Thoracic aorta (tissue), 2 donors: ENCODE measurements at regions not wholly inside any gene's neighbourhood (a gene's known extent, or its start where the extent isn't known, plus 50 kb on each side); places are given as distances from the start of the nearest gene placed in this dataset.

Experiments used
- ATAC-seq: fragments of 150-250 bp; one replicate; pipeline ENCODE4 v1.8.0; 2017; ENCODE audit warnings: low read depth; ENCODE audit not compliant: insufficient number of reproducible peaks, low FRiP score
- DNase-seq: peaks from one replicate; pipeline ENCODE4 v3.0.0-alpha.2; 2020; ENCODE audit warnings: low spot score
- H3K27ac ChIP-seq, 2 donors: fragments of 200-600 bp; sonication (generic); 1 replicate in 1 of 2; 2 replicates in 1 of 2; pipeline ENCODE4 v1.5.1; 2016; ENCODE audit warnings: mild to moderate bottlenecking in 2 of 2, moderate library complexity in 2 of 2
- H3K27me3 ChIP-seq: fragments of 200-600 bp; sonication (generic); replicated peaks from 2 replicates; pipeline ENCODE4 v1.6.0; 2016; ENCODE audit warnings: mild to moderate bottlenecking; ENCODE audit not compliant: insufficient read depth
- H3K36me3 ChIP-seq: fragments of 200-600 bp; sonication (generic); one replicate; pipeline ENCODE4 v1.5.1; 2016
- H3K4me1 ChIP-seq, 2 donors: fragments of 200-600 bp; sonication (generic); 1 replicate in 1 of 2; 2 replicates in 1 of 2; pipeline versions ENCODE4 v1.5.1 to v1.6.0; 2016; ENCODE audit warnings: low read depth in 2 of 2, mild to moderate bottlenecking in 1 of 2; ENCODE audit not compliant: control insufficient read depth in 1 of 2
- H3K4me3 ChIP-seq: fragments of 200-600 bp; sonication (generic); 2 replicates; pipeline ENCODE4 v1.5.1; 2016; ENCODE audit warnings: mild to moderate bottlenecking
- H3K9me3 ChIP-seq: fragments of 200-600 bp; sonication (generic); 2 replicates; pipeline ENCODE4 v1.5.1; 2016
- CTCF ChIP-seq: fragments of 200-600 bp; sonication (generic); IDR thresholded peaks from one replicate; pipeline ENCODE4 v1.5.1; 2019; ENCODE audit warnings: antibody characterized with exemption

- H3K36me3 ChIP-seq = no peaks in the 10 kb centered on the region
- peaks cover 0 to 4% of the 10 kb centered on the region in 2 donors for H3K4me1 ChIP-seq
- TF ChIP-seq CTCF = no peak
- DNase-seq (no peak), ATAC-seq (no peak)
- no peak overlapping the region for H3K27ac ChIP-seq
- no peaks in the 10 kb centered on the region for H3K9me3 ChIP-seq
- H3K4me3 ChIP-seq = no peak overlapping the region
- H3K27me3 ChIP-seq = no peaks in the 10 kb centered on the region
These were observed 242.6 kb upstream of the RFC3 start for GRCh38 chr13:33575378-33575777.

- no peak for TF ChIP-seq CTCF
- ATAC-seq (no peak), DNase-seq (no peak)
- H3K27me3 ChIP-seq = no peaks in the 10 kb centered on the region
- H3K27ac ChIP-seq = no peak overlapping the region
- peaks cover 0 to 4% of the 10 kb centered on the region in 2 donors for H3K4me1 ChIP-seq
- H3K9me3 ChIP-seq = no peaks in the 10 kb centered on the region
- H3K36me3 ChIP-seq = no peaks in the 10 kb centered on the region
- H3K4me3 ChIP-seq = no peak overlapping the region
These were observed 240.9 kb upstream of the RFC3 start for GRCh38 chr13:33577007-33577406.

GRCh38 chr13:33578786-33579185 lies 239.2 kb upstream of the RFC3 start:
- ATAC-seq (no peak), DNase-seq (no peak)
- no peaks in the 10 kb centered on the region for H3K27me3 ChIP-seq
- no peak for TF ChIP-seq CTCF
- H3K9me3 ChIP-seq = no peaks in the 10 kb centered on the region
- H3K27ac ChIP-seq = no peak overlapping the region
- no peaks in the 10 kb centered on the region for H3K36me3 ChIP-seq
- peaks cover 0 to 4% of the 10 kb centered on the region in 2 donors for H3K4me1 ChIP-seq
- no peak overlapping the region for H3K4me3 ChIP-seq

- Histone ChIP-seq H3K27ac (no peak overlapping the region), H3K9me3 (no peaks in the 10 kb centered on the region), H3K36me3 (no peaks in the 10 kb centered on the region), H3K4me3 (no peak overlapping the region), H3K27me3 (no peaks in the 10 kb centered on the region), H3K4me1 (no peaks in the 10 kb centered on the region)
- no peak for ATAC-seq
- TF ChIP-seq CTCF = no peak
- DNase-seq = no peak
These were observed 235.8 kb upstream of the RFC3 start for GRCh38 chr13:33582121-33582520.

GRCh38 chr13:33583398-33583797 lies 234.6 kb upstream of the RFC3 start:
- DNase-seq = no peak
- Histone ChIP-seq H3K27ac (no peak overlapping the region), H3K9me3 (no peaks in the 10 kb centered on the region), H3K27me3 (no peaks in the 10 kb centered on the region), H3K4me3 (no peak overlapping the region), H3K4me1 (no peaks in the 10 kb centered on the region), H3K36me3 (no peaks in the 10 kb centered on the region)
- no peak for TF ChIP-seq CTCF
- ATAC-seq = no peak
